ENCODE measurements at regions not wholly inside any gene's neighbourhood (a gene's known extent, or its start where the extent isn't known, plus 50 kb on each side); places are given as distances from the start of the nearest gene placed in this dataset.

- no peak for DNase-seq
Observed at GRCh38 chr3:72453706-72454105, 394.5 kb downstream of the SHQ1 start.

GRCh38 chr3:72452745-72453144, 395.5 kb downstream of the SHQ1 start:
- no peak for DNase-seq

DNA sequence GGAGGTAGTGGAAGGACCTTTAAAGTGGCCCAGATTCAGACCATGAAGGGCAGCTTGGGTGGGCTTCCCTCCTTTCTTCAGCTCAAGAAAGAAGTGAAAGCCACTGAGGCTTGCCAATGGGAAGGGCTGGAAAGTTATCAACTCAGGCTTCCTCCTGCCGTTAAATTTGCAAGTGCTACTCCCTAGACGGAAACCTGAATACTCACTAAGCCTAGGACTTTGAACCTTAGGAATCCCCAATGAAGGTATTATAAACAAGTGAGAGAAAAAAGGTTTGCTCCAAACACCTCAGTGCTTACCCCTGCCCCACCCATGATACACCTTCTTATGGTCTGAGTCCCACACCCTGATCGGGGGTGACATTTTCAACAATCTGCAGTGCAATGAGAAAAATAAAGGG, 396.4 kb downstream of the SHQ1 start:
- DNase-seq, result no peak

GRCh38 chr3:72449551-72449950, 398.7 kb downstream of the SHQ1 start:
- no peak for DNase-seq

GRCh38 chr3:72448858-72449257, 399.4 kb downstream of the SHQ1 start:
- no peak for DNase-seq

- no peak for DNase-seq
Observed at GRCh38 chr3:72448375-72448823, 399.8 kb downstream of the SHQ1 start.

GRCh38 chr3:72447059-72447946, 400.9 kb downstream of the SHQ1 start:
- DNase-seq, result no peak

DNA sequence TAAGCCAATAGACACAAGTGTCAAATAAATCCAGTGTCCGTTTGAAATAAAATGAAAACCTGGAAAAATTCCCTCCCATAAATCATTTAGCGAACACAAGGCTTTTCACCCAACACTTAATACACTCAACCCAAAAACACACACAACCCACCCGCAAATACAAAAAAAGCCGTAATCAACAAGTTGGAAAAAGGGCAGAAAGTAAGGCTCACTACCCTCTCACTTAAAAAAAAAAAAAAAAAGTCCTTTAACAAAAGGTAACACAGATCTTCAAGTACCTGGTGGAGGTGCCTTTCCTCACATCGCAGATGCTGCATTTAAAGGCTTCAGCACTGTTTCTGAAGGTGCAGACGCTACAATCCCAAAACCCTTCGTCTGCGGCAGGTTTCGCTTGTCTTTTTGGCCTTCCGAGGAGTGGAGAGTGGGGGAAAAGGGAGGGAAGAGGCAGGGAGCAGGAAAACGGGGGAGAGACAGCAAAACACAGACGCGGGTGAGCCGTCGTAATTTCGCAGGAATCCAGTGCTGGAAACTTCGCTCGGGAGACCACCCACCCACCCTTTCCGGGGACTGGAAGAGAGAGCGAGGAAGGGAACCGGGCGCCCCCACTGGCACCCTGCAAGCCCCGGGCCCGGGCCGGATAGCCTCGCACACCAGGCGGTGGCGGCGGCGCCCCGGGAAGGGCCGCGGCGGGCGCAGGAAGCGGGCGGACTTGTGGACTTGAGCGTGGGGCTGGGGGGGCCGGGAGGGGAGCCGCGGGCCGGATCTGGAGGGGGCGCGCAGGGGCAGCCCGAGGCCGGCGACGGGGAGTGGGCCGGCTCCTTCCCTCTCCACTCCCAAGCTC, 401.8 kb downstream of the SHQ1 start, which contains the start of gene RYBP:
Gene RYBP (minus strand): TSS at position 404 of the 841 bp plus-strand sequence.
- no peak for DNase-seq

DNA sequence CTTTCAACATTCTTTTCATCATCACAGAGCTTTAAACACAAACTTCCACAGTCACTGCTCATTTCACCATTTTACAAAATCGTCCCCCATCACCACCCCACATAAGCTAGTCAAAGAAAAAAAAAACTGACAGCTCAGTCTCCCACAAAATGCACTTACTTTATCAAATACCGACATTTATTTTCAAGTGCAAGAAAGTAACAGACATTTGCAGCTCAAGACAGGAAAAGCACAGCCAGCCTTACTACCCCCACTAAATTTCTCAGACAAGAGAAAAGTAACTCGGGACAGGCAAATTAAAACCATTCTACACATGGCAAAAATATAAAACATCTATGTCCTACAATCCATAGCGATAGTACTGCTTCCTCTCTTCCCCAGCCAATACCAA, 402.4 kb downstream of the SHQ1 start:
- no peak for DNase-seq

DNA sequence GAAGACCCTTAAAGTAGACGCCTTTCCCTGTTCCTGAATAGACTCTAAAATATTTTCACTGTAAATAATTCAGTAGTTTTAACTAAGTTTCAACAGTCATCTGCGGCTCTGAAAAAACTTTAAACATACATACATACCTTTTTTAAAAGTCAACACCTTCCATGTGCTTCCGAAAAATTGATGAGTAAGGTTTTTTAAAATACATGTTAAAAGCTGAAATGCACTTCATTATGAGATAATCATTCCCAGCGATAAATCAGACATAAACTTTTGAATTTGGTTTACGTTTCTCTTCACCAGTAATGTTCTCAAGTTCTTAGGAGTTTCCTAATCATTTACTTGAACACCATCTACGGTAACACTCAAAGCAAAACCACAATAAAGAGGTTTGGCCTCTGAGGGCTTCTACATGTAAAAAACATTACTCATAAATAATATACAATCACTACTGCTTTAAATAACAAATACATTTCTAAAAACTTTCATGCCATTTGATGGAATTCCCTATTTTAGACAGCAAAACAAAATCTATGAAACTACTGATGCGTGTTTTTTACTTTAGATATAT, 403.5 kb downstream of the SHQ1 start:
- no peak for DNase-seq

DNA sequence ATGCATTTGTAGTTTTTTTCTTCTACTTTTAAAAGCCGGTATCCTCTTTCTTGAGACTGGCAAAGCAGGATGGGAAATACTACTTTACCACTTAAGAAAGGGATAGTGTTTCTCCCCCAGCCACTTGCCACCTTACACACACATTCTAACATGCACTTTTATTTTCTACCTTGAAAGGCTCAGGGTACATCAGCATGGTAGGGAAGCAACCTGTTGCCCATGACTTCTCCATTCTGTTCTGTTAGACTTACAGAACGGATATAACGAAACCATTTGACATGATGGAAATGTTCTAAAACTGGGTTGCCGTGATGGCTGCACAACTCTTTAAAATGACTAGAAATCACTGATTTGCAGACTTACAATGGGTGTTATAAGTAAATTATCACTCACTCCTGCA, 405.5 kb downstream of the SHQ1 start:
- no peak for DNase-seq

DNA sequence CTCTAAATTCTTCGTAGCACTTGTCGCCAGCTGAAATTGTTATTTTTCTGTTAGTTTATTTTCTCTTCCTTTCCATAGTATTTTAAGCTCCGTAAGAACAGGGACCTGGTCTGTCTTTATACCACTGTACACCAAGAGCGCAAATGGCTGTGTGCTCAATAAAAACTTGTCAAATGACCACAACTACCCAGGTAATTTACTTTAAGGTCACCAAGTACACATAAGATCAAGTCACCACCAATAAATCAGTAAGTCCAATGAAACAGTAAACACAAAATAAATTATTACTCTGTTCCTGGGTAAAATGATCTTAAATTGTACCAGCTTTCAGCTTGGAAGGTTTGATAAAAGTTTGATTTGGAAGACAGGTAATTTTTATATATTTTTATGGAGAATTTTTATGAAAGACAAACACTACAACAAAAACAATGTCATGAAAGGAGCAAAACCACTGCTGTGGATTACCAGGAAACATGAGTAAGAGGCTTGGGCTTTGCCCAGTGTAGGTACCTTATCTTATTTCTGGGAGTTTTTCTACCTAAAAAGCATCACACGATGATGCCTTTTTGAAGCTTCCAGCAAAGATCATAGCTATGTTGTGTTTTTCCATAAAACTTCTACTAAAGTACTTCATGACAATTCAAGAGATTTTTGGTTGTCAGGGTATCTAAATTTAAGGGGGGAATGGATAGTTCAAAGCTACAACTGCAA, 406.8 kb downstream of the SHQ1 start:
- DNase-seq, result no peak

DNA sequence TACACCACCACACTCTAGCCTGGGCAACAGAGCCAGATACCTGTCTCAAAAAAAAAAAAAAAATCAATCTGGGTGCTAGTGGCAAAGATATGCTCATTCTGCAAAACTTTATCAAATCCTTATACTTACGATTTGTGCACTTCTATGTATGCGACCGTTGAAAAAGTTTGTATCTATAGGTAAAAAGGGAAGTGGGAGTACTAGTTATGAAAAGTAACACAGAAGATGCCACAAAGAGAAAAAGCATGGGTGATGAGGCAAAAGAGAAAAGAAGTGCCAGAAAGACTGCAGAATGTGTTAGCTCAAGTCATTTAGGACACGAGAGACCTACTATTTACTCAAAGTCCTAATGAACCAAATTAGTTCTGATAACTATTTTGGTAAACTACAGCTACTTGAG, 407.8 kb downstream of the SHQ1 start:
- no peak for DNase-seq

DNA sequence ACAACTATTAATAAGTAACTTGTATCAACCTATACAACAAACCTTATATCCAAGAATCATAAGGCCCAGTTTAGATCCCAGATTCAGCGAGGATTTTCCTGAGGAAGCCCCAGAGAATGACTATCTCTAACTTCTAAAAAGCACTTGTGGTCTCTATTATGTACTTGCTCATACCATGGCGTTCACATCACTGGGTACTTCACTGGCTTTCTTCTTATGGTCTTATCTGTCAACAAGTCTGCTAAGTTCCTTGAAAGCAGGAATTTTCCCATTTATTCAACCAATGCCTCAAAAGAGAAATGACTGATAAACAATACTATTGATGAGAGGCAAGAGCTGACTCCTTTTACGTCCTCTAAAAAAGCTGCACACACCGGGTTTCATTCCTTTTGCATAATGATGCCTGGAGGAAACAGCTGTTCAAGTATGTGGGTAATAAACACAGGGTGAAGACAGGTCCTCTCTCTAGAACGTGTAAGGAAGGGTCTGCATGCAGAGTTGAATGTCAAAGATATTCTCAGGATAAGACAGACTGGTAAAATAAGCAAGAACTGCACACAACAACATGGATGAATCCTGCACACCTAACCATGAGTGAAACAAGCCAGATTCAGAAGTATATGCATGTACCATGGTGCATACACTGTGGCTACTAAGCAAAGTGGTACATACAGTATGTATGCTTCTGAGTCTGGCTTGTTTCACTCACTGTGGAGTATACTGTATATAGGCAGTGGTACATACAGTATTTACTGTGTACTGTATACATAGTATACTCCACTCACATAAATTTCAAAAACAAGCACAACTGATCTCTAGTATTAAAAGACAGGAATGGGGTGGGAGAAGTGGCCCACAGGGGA, 408.7 kb downstream of the SHQ1 start:
- no peak for DNase-seq

GRCh38 chr3:72437661-72438406, 410.4 kb downstream of the SHQ1 start:
- DNase-seq, result no peak

DNA sequence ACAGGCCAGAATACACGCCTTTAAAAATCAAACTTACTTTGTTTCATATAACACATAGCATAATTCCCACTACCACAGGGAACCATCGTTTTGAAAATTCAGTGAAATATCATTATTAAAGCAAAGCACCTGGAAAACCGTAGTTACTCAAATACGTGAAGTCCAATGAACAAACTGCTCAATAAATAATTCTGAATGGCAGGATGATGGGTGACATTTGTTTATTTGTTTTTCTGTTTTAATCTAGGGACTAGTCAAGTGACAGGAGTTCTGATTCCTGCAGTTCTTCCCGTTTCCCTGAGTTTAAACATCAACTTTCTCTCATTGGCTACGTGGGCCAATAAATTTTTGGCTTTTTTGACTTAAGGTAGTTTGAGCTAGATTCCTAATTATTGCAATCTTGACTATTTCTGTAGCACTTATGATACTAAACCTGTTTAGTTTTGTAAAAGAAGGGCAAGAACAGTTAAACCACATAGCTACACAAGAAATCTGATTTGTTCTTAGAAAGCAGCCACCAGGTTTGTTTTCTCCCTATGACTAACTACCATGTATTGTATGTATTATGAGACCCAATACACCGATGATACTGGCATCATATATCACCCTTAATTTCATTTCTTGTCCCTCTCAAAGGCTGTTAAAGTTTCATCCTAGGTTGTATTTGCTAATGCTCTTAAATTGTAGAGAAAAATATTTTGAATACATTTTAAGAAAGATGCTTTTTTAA, 411.2 kb downstream of the SHQ1 start:
- no peak for DNase-seq

- DNase-seq, result no peak
Observed at GRCh38 chr3:72434296-72434695, 413.9 kb downstream of the SHQ1 start.

GRCh38 chr3:72432246-72432645, 416.0 kb downstream of the SHQ1 start:
- no peak for DNase-seq

DNA sequence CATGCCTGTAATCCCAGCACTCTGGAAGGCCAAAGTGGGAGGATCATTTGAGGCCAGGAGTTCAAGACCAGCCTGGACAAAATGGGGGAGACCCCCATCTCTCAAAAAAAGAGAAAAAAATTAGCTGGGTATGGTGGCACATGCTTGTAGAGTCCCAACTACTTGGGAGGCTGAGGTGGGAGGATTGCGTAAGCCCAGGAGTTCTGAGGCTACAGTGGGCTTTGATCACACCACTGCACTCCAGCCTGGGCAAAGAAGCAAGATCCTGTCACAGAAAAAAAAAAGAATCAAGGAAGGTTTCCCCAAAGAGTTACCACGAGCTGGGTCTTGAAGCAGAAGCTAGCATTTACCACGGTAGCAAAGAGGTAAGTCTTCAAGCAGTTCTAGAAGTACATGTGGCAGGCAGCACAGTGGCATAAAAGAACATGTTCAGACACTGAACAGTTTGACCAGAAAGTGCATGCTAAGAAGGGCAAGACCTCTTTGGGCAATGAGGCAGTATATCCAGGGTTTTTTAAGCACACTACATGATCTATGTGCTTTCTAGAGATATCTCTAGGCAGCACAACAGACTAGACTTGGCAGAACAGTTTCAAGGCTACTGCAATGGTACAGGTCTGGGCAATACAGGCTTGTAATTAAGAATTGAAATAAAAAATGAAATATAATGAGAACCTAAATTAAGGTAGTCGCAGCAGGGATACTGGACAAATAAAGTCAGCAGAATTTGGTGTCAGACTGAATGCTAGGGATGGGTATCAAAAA, 418.5 kb downstream of the SHQ1 start:
- DNase-seq, result no peak

- no peak for DNase-seq
Observed at GRCh38 chr3:72428803-72429202, 419.4 kb downstream of the SHQ1 start.

Data from NCI-H2107 (cell line).